Glomerular visceral epithelial cell (primary cell): ENCODE measurements at regions not wholly inside any gene's neighbourhood (a gene's known extent, or its start where the extent isn't known, plus 50 kb on each side); places are given as distances from the start of the nearest gene placed in this dataset.
A peak's percentile ranks its signal among the peaks of the same experiment; 100 is the strongest.
"Not testable (repeated sequence)": the region's sequence is repeated elsewhere in the genome, so short reads cannot be mapped to it uniquely, and the experiment has no call there.

Source experiments
- DNase-seq: peaks from one replicate; pipeline ENCODE4 v3.0.0-alpha.2; 2016; ENCODE audit errors: extremely low spot score

- DNase-seq = no peak
Observed at GRCh38 chr13:109400209-109400608, 386.2 kb downstream of the IRS2 start.

- DNase-seq = not testable (repeated sequence)
Observed at GRCh38 chr13:109398071-109398470, 388.3 kb downstream of the IRS2 start.

GRCh38 chr13:109397285-109397684 is 389.1 kb downstream of the IRS2 start:
- no peak for DNase-seq

- DNase-seq = no peak
Observed at GRCh38 chr13:109396266-109396665, 390.1 kb downstream of the IRS2 start.

GRCh38 chr13:109395014-109395413 is 391.4 kb downstream of the IRS2 start:
- DNase-seq = no peak

- DNase-seq = no peak
Observed at GRCh38 chr13:109394311-109394988, 391.9 kb downstream of the IRS2 start.

GRCh38 chr13:109393045-109393444 is 393.3 kb downstream of the IRS2 start:
- no peak for DNase-seq

GRCh38 chr13:109390391-109390790 is 396.0 kb downstream of the IRS2 start:
- DNase-seq = no peak

GRCh38 chr13:109389892-109390345 is 396.5 kb downstream of the IRS2 start:
- no peak for DNase-seq

GRCh38 chr13:109389456-109389855 is 396.9 kb downstream of the IRS2 start:
- DNase-seq = no peak

- DNase-seq = no peak
Observed at GRCh38 chr13:109387471-109387870, 398.9 kb downstream of the IRS2 start.

- no peak for DNase-seq
Observed at GRCh38 chr13:109385242-109385560, 401.2 kb downstream of the IRS2 start.

- DNase-seq = no peak
Observed at GRCh38 chr13:109384491-109385241, 401.7 kb downstream of the IRS2 start.

- peak; percentile 40 for DNase-seq
Observed at GRCh38 chr13:109383683-109384082, 402.7 kb downstream of the IRS2 start.

GRCh38 chr13:109381546-109382180 is 404.7 kb downstream of the IRS2 start:
- DNase-seq = no peak

- no peak for DNase-seq
Observed at GRCh38 chr13:109380457-109380856, 405.9 kb downstream of the IRS2 start.

GRCh38 chr13:109379930-109380329 is 406.5 kb downstream of the IRS2 start:
- no peak for DNase-seq

- DNase-seq = no peak
Observed at GRCh38 chr13:109376936-109377335, 409.4 kb downstream of the IRS2 start.

- DNase-seq = no peak
Observed at GRCh38 chr13:109374609-109375200, 411.7 kb downstream of the IRS2 start.

GRCh38 chr13:109372666-109373065 is 413.7 kb downstream of the IRS2 start:
- no peak for DNase-seq

GRCh38 chr13:109371066-109371465 is 415.3 kb downstream of the IRS2 start:
- no peak for DNase-seq

- DNase-seq = no peak
Observed at GRCh38 chr13:109370496-109370895, 415.9 kb downstream of the IRS2 start.
